ENCODE measurements at regions not wholly inside any gene's neighbourhood (a gene's known extent, or its start where the extent isn't known, plus 50 kb on each side); places are given as distances from the start of the nearest gene placed in this dataset.
A peak's percentile ranks its signal among the peaks of the same experiment; 100 is the strongest.

DNA sequence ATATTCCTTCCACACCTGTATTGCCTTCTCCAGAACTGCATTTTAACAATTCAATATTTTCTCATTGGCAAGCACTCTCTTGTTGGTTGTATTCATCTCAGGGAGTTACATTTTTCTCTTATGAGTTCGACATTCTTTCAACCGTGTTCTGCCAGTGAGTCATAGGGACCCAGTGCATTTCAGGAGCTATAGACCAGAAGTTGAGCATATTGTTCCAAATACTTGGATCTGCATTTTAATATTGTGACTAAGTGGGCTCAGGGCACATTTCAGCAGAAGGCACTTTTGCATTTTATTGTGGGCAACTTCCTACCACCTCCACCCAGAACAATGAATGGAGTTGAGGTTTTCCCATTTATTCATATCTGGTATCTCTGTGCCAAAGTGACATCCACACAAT is 132.8 kb downstream of the TNFSF18 start:
- H3K27me3 ChIP-seq (replicated peaks) = no peaks in the 10 kb centered on the region
- in situ Hi-C loops (cut with HindIII; ENCODE audit: low pct_ligation_motif_present, low sequenced_read_pairs) = no loop called here
- TF ChIP-seq, protein P1, sequence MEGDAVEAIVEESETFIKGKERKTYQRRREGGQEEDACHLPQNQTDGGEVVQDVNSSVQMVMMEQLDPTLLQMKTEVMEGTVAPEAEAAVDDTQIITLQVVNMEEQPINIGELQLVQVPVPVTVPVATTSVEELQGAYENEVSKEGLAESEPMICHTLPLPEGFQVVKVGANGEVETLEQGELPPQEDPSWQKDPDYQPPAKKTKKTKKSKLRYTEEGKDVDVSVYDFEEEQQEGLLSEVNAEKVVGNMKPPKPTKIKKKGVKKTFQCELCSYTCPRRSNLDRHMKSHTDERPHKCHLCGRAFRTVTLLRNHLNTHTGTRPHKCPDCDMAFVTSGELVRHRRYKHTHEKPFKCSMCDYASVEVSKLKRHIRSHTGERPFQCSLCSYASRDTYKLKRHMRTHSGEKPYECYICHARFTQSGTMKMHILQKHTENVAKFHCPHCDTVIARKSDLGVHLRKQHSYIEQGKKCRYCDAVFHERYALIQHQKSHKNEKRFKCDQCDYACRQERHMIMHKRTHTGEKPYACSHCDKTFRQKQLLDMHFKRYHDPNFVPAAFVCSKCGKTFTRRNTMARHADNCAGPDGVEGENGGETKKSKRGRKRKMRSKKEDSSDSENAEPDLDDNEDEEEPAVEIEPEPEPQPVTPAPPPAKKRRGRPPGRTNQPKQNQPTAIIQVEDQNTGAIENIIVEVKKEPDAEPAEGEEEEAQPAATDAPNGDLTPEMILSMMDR (IDR thresholded peaks at IDR 0.05; ENCODE audit: low read depth, low read length, missing control alignments) = no peak
- peak; percentile 96 for DNase-seq
- peak overlapping the region; percentile 90 for H3K27ac ChIP-seq
- H3K36me3 ChIP-seq (replicated peaks) = no peaks in the 10 kb centered on the region
- no peak overlapping the region for H3K4me3 ChIP-seq (ENCODE audit: low read depth, low read length)

DNA sequence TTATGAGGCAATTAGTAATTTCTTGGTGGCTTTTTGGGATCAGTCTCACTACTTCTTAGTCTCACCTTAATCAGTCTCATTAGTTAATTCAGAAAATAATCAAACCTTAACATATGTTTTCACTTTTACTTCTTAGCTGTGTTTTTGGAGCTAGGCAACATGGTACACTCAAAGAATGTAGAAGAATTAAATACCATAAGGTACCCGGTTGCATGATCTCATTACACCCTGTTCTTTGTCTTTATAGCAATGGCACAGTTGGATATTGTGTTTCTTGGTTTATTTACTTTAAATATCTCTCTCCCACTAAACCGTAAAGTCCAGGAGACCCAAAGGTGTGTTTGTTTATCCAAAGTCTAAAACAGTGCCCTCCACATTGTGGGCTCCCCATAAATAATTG is 132.3 kb downstream of the TNFSF18 start:
- TF ChIP-seq, protein P1 (IDR thresholded peaks at IDR 0.05; ENCODE audit: low read depth, low read length, missing control alignments) = no peak
- H3K27me3 ChIP-seq (replicated peaks) = no peaks in the 10 kb centered on the region
- DNase-seq = no peak
- no peak overlapping the region for H3K4me3 ChIP-seq (ENCODE audit: low read depth, low read length)
- no peaks in the 10 kb centered on the region for H3K36me3 ChIP-seq (replicated peaks)
- peak overlapping the region; percentile 90 for H3K27ac ChIP-seq
- in situ Hi-C loops (cut with HindIII; ENCODE audit: low pct_ligation_motif_present, low sequenced_read_pairs) = no loop called here

DNA sequence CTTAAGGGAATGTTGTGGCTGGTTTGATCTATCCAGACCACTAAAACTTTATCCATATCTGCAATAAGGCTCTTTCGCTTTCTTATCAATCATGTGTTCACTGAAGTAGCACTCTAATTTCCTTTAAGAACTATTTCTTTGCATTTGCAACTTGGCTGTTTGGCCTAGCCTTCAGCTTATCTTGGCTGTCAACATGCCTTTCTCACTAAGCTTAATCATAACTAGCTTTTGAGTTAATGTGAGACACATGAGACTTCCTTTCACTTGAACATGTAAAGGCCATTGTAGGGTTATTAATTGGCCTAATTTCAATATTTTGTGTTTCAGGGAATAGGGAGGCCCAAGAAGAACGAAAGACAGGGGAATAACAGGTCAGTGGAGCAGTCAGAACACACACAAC is 124.7 kb downstream of the TNFSF18 start:
- Histone ChIP-seq H3K4me3 (ENCODE audit: low read depth, low read length) (no peak overlapping the region), H3K27me3 (replicated peaks) (no peaks in the 10 kb centered on the region), H3K36me3 (replicated peaks) (no peaks in the 10 kb centered on the region), H3K27ac (no peak overlapping the region)
- TF ChIP-seq, protein P1 (IDR thresholded peaks at IDR 0.05; ENCODE audit: low read depth, low read length, missing control alignments) = no peak
- no peak for DNase-seq
- in situ Hi-C loops (cut with HindIII; ENCODE audit: low pct_ligation_motif_present, low sequenced_read_pairs) = no loop called here

GRCh38 chr1:172928412-172928811 is 122.3 kb downstream of the TNFSF18 start:
- in situ Hi-C loops (cut with HindIII; ENCODE audit: low pct_ligation_motif_present, low sequenced_read_pairs) = no loop called here
- no peaks in the 10 kb centered on the region for H3K36me3 ChIP-seq (replicated peaks)
- H3K27ac ChIP-seq = peak overlapping the region; percentile 96
- TF ChIP-seq, protein P1 (IDR thresholded peaks at IDR 0.05; ENCODE audit: low read depth, low read length, missing control alignments) = no peak
- peak; percentile 85 for DNase-seq
- no peaks in the 10 kb centered on the region for H3K27me3 ChIP-seq (replicated peaks)
- H3K4me3 ChIP-seq (ENCODE audit: low read depth, low read length) = no peak overlapping the region

DNA sequence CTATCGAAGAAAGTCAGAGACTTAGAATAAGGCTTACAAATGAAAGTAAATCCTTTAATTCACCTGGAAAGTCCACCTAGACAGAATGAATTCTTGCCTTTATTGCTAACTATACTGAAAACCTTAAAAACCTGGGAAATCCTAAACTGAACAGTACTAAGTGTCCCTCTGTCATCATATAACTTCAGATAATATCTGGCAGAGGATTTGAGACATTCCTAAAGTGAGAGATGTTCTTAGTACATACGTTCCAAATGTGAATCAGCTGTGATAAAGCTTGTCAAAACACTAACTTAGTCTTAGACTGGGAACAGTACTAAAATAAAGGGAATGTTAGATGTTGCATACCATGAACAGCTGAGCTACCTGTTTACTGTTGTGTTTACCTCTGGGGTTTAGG is 121.7 kb downstream of the TNFSF18 start:
- Histone ChIP-seq H3K27me3 (replicated peaks) (no peaks in the 10 kb centered on the region), H3K36me3 (replicated peaks) (no peaks in the 10 kb centered on the region), H3K27ac (peak overlapping the region; percentile 96), H3K4me3 (ENCODE audit: low read depth, low read length) (no peak overlapping the region)
- in situ Hi-C loops (cut with HindIII; ENCODE audit: low pct_ligation_motif_present, low sequenced_read_pairs) = no loop called here
- TF ChIP-seq, protein P1 (IDR thresholded peaks at IDR 0.05; ENCODE audit: low read depth, low read length, missing control alignments) = no peak
- no peak for DNase-seq

DNA sequence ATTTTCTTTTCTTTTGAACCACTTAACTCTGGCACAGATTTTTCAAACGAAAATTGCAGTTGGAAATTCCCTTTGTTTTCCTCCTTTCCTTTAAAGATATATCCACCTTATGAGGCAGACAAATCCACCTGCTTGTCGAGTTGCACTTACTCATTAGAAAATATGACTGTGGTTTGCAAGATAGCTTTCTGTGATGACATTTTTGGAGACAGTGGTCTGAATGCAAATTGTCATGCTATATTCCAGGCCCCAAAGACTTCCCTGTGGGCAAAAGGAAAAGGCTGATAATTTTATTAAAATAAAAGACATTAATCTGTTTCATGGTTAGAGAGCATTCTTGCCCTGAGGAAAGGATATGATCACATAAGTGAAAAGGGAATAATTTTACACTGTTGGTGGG is 120.6 kb downstream of the TNFSF18 start:
- Histone ChIP-seq H3K36me3 (replicated peaks) (no peaks in the 10 kb centered on the region), H3K27me3 (replicated peaks) (no peaks in the 10 kb centered on the region), H3K27ac (peak overlapping the region; percentile 96), H3K4me3 (ENCODE audit: low read depth, low read length) (no peak overlapping the region)
- TF ChIP-seq, protein P1 (IDR thresholded peaks at IDR 0.05; ENCODE audit: low read depth, low read length, missing control alignments) = no peak
- in situ Hi-C loops (cut with HindIII; ENCODE audit: low pct_ligation_motif_present, low sequenced_read_pairs) = no loop called here
- no peak for DNase-seq
